ENCODE measurements at regions not wholly inside any gene's neighbourhood (a gene's known extent, or its start where the extent isn't known, plus 50 kb on each side); places are given as distances from the start of the nearest gene placed in this dataset.

- no peak for TF ChIP-seq CTCF (IDR thresholded peaks at IDR 0.05)
- no peak for TF ChIP-seq POLR2AphosphoS5 (IDR thresholded peaks at IDR 0.05)
Measured at GRCh38 chr11:25562417-25562816, 769.5 kb upstream of the ANO3 start.
